Vagina (tissue), 2 donors: ENCODE measurements at regions not wholly inside any gene's neighbourhood (a gene's known extent, or its start where the extent isn't known, plus 50 kb on each side); places are given as distances from the start of the nearest gene placed in this dataset.
A peak's percentile ranks its signal among the peaks of the same experiment; 100 is the strongest.

ENCODE experiments used
- DNase-seq, 2 donors: peaks; one replicate each; pipeline ENCODE4 v3.0.0-alpha.2; 2017; ENCODE audit errors: extremely low spot score in 2 of 2
- H3K27ac ChIP-seq: fragments of 200-600 bp; sonication (generic); one replicate; pipeline ENCODE4 v1.5.1; 2019
- H3K27me3 ChIP-seq: fragments of 200-600 bp; sonication (generic); one replicate; pipeline ENCODE4 v1.5.1; 2019
- H3K36me3 ChIP-seq, 2 donors: fragments of 200-600 bp; sonication (generic); one replicate each; pipeline ENCODE4 v1.5.1; 2017 to 2019
- H3K4me1 ChIP-seq: fragments of 200-600 bp; sonication (generic); one replicate; pipeline ENCODE4 v1.5.1; 2019
- H3K4me3 ChIP-seq, 2 donors: fragments of 200-600 bp; sonication (generic); 1 replicate in 1 of 2; 2 replicates in 1 of 2; pipeline ENCODE4 v1.5.1; 2016 to 2019
- H3K9me3 ChIP-seq: fragments of 200-600 bp; sonication (generic); one replicate; pipeline ENCODE4 v1.5.1; 2019
- CTCF ChIP-seq, 3 experiments: fragments of 450-650 bp in 2 of 3; fragments of 200-600 bp in 1 of 3; sonication (generic) in 1 of 3; IDR thresholded peaks; one replicate each; pipeline ENCODE4 v1.5.1; 2017 to 2019; ENCODE audit warnings: antibody characterized with exemption in 3 of 3, mild to moderate bottlenecking in 2 of 3, moderate library complexity in 2 of 3
- POLR2A ChIP-seq, 2 donors: fragments of 450-650 bp; IDR thresholded peaks; one replicate each; pipeline ENCODE4 v1.6.1; 2017; ENCODE audit warnings: antibody characterized with exemption in 2 of 2, mild to moderate bottlenecking in 2 of 2, moderate library complexity in 2 of 2
- POLR2AphosphoS5 ChIP-seq, 2 donors: sonication (generic); formaldehyde crosslinking; IDR thresholded peaks; one replicate each; pipeline ENCODE4 v1.9.0; 2017; ENCODE audit warnings: antibody characterized with exemption in 2 of 2, mild to moderate bottlenecking in 2 of 2, low read depth in 1 of 2; ENCODE audit not compliant: insufficient read depth in 1 of 2
- intact Hi-C: fragments of 100-400 bp; cut with DNase I; formaldehyde crosslinking; loops from one replicate; pipeline ENCODE4 v1.15.1; 2023

DNA sequence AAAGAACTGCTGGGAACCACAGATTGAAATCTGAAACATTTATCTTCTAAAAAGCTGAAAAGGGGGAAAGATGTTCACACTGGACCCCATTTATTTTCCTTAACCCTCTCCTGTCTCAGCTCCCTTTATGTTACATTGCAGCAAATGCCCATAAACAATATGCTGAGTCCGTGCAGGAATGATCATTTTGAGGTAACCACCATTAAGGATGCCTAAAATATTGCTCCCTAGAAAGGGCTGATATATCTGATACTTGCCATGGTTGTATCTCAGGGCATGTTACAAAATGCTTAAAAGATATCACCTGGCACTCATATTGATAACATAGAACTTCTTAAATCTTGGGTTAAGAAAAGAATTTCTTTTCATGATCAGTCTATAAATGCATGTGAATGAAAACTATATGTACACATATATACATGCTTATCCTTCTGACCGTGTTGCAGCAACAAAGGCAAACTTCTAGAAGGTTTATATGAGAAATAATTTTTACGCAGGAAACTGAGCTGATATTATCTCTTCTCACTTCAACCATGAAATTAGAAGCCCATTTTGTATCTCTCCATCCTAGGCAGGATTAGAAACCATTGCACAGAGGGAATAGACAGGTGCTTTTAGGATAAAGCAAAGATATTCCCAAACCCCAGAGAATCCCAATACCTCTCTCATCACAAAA lies 362.7 kb upstream of the SLC30A5 start:
- no peak for DNase-seq
- Histone ChIP-seq H3K27ac (peak overlapping the region; percentile 53), H3K36me3 (no peaks in the 10 kb centered on the region), H3K4me3 (no peak overlapping the region), H3K4me1 (peaks cover 8% of the 10 kb centered on the region), H3K27me3 (no peaks in the 10 kb centered on the region), H3K9me3 (no peaks in the 10 kb centered on the region)
- TF ChIP-seq POLR2AphosphoS5 (IDR thresholded peaks at IDR 0.05; ENCODE audit: insufficient read depth in 1 of 2, low read depth in 1 of 2) (no peak), CTCF (IDR thresholded peaks at IDR 0.05) (no peak), POLR2A (IDR thresholded peaks at IDR 0.05) (no peak)
- intact Hi-C loops = no loop called here

GRCh38 chr5:68732251-68732650 lies 361.6 kb upstream of the SLC30A5 start:
- no peak for DNase-seq
- Histone ChIP-seq H3K4me3 (no peak overlapping the region), H3K27me3 (no peaks in the 10 kb centered on the region), H3K27ac (no peak overlapping the region), H3K9me3 (no peaks in the 10 kb centered on the region), H3K4me1 (peaks cover 8% of the 10 kb centered on the region), H3K36me3 (no peaks in the 10 kb centered on the region)
- intact Hi-C loops = no loop called here
- TF ChIP-seq POLR2A (IDR thresholded peaks at IDR 0.05) (no peak), POLR2AphosphoS5 (IDR thresholded peaks at IDR 0.05; ENCODE audit: insufficient read depth in 1 of 2, low read depth in 1 of 2) (no peak), CTCF (IDR thresholded peaks at IDR 0.05) (no peak)

DNA sequence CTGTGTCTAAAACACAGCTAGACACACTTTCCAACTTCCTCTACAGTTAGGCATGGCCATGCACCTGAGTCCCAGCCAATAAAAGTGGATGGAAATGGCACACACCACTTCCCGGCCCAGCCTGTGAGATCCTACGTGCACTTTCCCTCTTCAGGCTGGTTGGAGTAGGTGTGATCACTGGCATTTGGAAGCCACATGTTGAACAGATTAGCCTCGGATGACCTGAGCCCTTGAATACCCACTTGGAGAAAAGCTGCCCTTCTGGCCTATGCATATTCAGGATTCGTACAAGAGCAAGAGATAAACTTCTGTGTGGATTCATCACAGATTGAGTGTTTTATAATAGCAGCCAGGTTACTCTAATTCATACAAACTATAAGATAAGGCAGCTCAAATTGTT lies 359.0 kb upstream of the SLC30A5 start:
- intact Hi-C loops = no loop called here

GRCh38 chr5:68738236-68738635 lies 355.6 kb upstream of the SLC30A5 start:
- H3K4me1 ChIP-seq = no peaks in the 10 kb centered on the region
- no peaks in the 10 kb centered on the region for H3K27me3 ChIP-seq
- no peaks in the 10 kb centered on the region for H3K36me3 ChIP-seq
- TF ChIP-seq POLR2AphosphoS5 (IDR thresholded peaks at IDR 0.05; ENCODE audit: insufficient read depth in 1 of 2, low read depth in 1 of 2) (no peak), POLR2A (IDR thresholded peaks at IDR 0.05) (no peak), CTCF (IDR thresholded peaks at IDR 0.05) (no peak)
- H3K27ac ChIP-seq = no peak overlapping the region
- no peak for DNase-seq
- intact Hi-C loops = no loop called here
- no peaks in the 10 kb centered on the region for H3K9me3 ChIP-seq
- no peak overlapping the region for H3K4me3 ChIP-seq

More for the DNA sequence above, 359.0 kb upstream of the SLC30A5 start:
- TF ChIP-seq CTCF (IDR thresholded peaks at IDR 0.05) (no peak), POLR2AphosphoS5 (IDR thresholded peaks at IDR 0.05; ENCODE audit: insufficient read depth in 1 of 2, low read depth in 1 of 2) (no peak), POLR2A (IDR thresholded peaks at IDR 0.05) (no peak)
- Histone ChIP-seq H3K4me1 (peaks cover 8% of the 10 kb centered on the region), H3K27me3 (no peaks in the 10 kb centered on the region), H3K4me3 (no peak overlapping the region), H3K9me3 (no peaks in the 10 kb centered on the region), H3K27ac (no peak overlapping the region), H3K36me3 (no peaks in the 10 kb centered on the region)
- no peak for DNase-seq

DNA sequence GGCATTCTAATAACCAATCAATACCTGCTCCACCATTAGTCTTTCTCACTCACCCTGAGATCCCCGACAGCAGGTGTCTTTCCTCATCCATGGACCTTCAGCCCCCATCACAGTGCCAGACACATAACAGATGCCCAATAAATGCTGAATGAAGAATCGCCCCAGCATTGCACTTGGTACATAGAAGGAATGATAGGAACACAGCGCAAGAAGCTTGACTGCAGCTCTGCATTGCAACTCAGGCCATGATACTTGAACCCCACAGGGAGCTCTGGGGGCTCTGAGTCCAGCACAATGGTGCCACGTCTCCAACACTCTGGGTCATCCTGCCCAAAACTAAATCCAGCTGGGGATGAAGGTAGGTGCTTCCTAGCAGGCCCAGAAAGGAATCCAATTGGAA lies 355.0 kb upstream of the SLC30A5 start:
- no peaks in the 10 kb centered on the region for H3K27me3 ChIP-seq
- no peaks in the 10 kb centered on the region for H3K36me3 ChIP-seq
- TF ChIP-seq POLR2AphosphoS5 (IDR thresholded peaks at IDR 0.05; ENCODE audit: insufficient read depth in 1 of 2, low read depth in 1 of 2) = no peak
- TF ChIP-seq CTCF (IDR thresholded peaks at IDR 0.05) = no peak
- TF ChIP-seq POLR2A (IDR thresholded peaks at IDR 0.05) = no peak
- DNase-seq = no peak
- H3K4me1 ChIP-seq = no peaks in the 10 kb centered on the region
- no peak overlapping the region for H3K27ac ChIP-seq
- H3K4me3 ChIP-seq = no peak overlapping the region
- no peaks in the 10 kb centered on the region for H3K9me3 ChIP-seq
- intact Hi-C loops = no loop called here
